MG63 (cell line): ENCODE measurements at regions not wholly inside any gene's neighbourhood (a gene's known extent, or its start where the extent isn't known, plus 50 kb on each side); places are given as distances from the start of the nearest gene placed in this dataset.
"Not testable (repeated sequence)": the region's sequence is repeated elsewhere in the genome, so short reads cannot be mapped to it uniquely, and the experiment has no call there.

Experiments
- DNase-seq: peaks from one replicate; pipeline ENCODE4 v3.0.0-alpha.2; 2020
- H3K27me3 ChIP-seq: fragments of 250-450 bp; sonication (Bioruptor Pico); 2 replicates; pipeline ENCODE4 v1.5.1; 2020; ENCODE audit warnings: mild to moderate bottlenecking, moderate library complexity
- H3K36me3 ChIP-seq: fragments of 250-450 bp; sonication (Bioruptor Pico); 2 replicates; pipeline ENCODE4 v1.5.1; 2020; ENCODE audit warnings: mild to moderate bottlenecking, moderate library complexity
- H3K4me3 ChIP-seq: fragments of 250-450 bp; sonication (Bioruptor Pico); 2 replicates; pipeline ENCODE4 v1.5.1; 2020; ENCODE audit warnings: mild to moderate bottlenecking, moderate library complexity
- H3K9me3 ChIP-seq: fragments of 250-450 bp; sonication (Bioruptor Pico); 2 replicates; pipeline ENCODE4 v1.5.1; 2020; ENCODE audit warnings: mild to moderate bottlenecking, moderate library complexity

- Histone ChIP-seq H3K9me3 (no peaks in the 10 kb centered on the region), H3K27me3 (no peaks in the 10 kb centered on the region), H3K4me3 (no peak overlapping the region), H3K36me3 (no peaks in the 10 kb centered on the region)
- no peak for DNase-seq
These were observed 68.7 kb downstream of the VSIG4 start for GRCh38 chrX:65971151-65971550.

DNA sequence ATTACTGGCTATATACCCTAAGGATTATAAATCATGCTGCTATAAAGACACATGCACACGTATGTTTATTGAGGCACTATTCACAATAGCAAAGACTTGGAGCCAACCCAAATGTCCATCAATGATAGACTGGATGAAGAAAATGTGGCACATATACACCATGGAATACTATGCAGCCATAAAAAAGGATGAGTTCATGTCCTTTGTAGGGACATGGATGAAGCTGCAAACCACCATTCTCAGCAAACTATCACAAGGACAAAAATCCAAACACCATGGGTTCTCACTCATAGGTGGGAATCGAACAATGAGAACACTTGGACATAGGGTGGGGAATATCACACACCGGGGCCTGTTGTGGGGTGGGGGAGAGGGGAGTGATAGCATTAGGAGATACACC is 72.7 kb downstream of the VSIG4 start:
- not testable (repeated sequence) for DNase-seq, H3K9me3 ChIP-seq, H3K27me3 ChIP-seq, H3K36me3 ChIP-seq, H3K4me3 ChIP-seq

DNA sequence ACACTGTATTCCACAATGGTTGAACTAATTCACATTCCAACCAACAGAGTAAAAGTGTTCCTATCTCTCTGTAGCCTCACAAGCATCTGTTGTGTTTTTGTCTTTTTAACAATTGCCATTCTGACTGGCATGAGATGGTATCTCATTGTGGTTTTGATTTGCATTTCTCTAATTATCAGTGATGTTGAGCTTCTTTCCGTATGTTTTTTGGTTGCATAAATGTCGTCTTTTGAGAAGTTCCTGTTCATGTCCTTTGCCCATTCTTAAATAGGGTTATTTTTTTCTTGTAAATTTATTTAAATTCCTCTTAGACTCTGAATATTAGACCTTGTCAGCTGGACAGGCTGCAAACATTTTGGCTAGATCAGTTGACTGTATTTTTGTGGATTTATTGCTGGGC is 78.2 kb downstream of the VSIG4 start:
- DNase-seq = no peak
- Histone ChIP-seq H3K27me3 (no peaks in the 10 kb centered on the region), H3K9me3 (no peaks in the 10 kb centered on the region), H3K4me3 (no peak overlapping the region), H3K36me3 (no peaks in the 10 kb centered on the region)

GRCh38 chrX:65948103-65948502 is 91.8 kb downstream of the VSIG4 start:
- H3K36me3 ChIP-seq = no peaks in the 10 kb centered on the region
- no peaks in the 10 kb centered on the region for H3K27me3 ChIP-seq
- DNase-seq = no peak
- no peak overlapping the region for H3K4me3 ChIP-seq
- no peaks in the 10 kb centered on the region for H3K9me3 ChIP-seq

DNA sequence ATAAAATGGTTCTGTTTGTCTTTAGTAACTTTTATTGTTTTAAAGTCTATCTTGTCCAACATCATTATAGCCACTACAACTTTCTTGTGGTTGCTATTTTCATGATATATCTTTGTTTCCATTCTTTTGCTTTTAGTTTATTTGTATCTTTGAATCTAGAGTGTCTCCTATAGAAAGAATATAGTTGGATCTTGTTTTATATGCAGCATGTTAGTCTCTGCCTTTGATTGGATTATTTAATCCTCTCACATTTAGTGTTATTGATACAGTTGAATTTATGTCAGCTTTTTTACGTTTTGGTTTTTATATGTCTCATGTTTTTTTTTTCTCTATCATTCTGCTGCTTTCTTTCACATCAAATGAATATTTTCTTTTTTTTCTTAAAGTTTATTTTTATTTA is 98.1 kb downstream of the VSIG4 start:
- H3K4me3 ChIP-seq = no peak overlapping the region
- H3K36me3 ChIP-seq = no peaks in the 10 kb centered on the region
- H3K27me3 ChIP-seq = no peaks in the 10 kb centered on the region
- DNase-seq = no peak
- H3K9me3 ChIP-seq = no peaks in the 10 kb centered on the region

GRCh38 chrX:65933085-65933589 is 106.7 kb downstream of the VSIG4 start:
- no peaks in the 10 kb centered on the region for H3K9me3 ChIP-seq
- no peak for DNase-seq
- H3K36me3 ChIP-seq = no peaks in the 10 kb centered on the region
- H3K4me3 ChIP-seq = no peak overlapping the region
- H3K27me3 ChIP-seq = no peaks in the 10 kb centered on the region

DNA sequence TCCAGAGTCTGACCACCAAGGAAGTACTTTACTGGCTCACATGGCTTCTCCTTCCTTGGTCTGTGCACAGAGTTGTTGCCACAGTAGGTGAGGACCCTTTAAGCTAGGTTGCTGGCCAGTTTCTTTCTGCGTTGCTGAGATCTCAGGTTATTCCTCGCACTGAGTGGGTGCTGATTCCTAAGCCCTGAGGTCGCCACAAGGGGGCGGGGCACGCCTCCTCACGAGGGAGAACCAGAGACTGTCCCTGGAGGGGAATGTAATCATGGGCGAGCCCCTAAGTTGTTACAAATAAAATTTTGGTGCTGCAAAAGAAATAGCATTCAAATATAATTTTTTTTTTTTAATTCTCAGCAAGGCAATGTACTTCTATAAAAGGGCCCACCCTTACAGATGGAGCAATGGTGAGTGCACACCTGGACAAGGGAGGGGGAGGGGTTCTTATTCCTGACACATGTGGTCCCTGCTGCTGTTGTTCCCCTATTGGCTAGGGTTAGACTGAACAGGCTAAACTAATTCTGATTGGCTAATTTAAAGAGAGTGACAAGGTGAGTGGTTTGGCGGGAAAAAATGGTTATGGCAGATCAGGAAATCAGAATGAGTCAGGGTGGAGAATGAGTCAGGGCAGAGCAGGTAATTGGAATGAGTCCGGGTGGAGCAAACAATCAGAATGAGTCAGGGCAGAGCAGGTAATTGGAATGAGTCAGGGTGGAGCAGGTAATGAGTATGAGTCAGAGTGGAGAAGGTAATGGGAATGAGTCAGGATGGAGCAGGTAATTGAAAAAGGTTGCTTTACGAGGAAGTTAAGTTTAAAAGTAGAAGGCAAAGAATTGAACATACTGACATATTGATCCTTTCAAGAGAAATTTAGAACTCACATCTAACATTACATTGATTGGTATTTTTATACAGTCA is 107.5 kb downstream of the VSIG4 start:
- no peak for DNase-seq
- no peaks in the 10 kb centered on the region for H3K27me3 ChIP-seq

DNA sequence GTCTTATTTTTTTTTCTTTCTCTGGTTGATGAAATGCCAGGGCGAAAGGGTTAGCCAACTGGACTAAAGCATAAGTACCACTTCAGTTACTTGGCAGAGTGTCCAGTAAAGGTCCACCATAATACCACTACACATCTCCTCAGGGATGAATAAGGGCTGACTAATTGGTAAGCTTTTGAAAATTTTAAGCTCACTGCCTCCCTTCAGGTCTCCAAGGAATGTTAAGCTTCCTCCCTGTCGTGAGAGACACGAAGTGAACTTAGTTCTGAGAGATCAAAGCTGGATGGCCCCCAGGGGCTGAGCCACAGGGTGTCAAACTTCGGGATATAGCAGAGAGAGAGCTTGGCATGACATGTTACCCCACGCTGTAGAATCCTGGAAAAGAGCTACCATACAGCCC is 111.4 kb downstream of the VSIG4 start:
- Histone ChIP-seq H3K4me3 (no peak overlapping the region), H3K36me3 (no peaks in the 10 kb centered on the region), H3K9me3 (no peaks in the 10 kb centered on the region), H3K27me3 (no peaks in the 10 kb centered on the region)
- DNase-seq = peak; percentile 5

More for the DNA sequence above, 107.5 kb downstream of the VSIG4 start:
- H3K4me3 ChIP-seq = no peak overlapping the region
- no peaks in the 10 kb centered on the region for H3K36me3 ChIP-seq
- H3K9me3 ChIP-seq = no peaks in the 10 kb centered on the region

DNA sequence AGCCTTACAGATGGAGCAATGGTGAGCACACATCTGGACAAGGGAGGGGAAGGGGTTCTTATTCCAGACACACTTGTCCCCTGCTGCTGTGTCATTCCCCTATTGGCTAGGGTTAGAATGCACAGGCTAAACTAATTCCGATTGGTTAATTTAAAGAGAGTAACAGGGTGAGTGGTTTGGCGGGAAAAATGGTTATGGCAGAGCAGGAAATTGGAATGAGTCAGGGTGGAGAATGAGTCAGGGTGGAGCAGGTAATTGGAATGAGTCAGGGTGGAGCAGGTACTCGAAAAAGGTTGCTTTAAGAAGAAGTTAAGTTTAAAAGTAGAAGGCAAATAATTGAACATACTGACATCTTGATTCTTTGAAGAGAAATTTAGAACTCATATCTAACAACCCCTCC is 112.5 kb downstream of the VSIG4 start:
- H3K4me3 ChIP-seq, DNase-seq, H3K9me3 ChIP-seq, H3K27me3 ChIP-seq, H3K36me3 ChIP-seq: not testable (repeated sequence)

DNA sequence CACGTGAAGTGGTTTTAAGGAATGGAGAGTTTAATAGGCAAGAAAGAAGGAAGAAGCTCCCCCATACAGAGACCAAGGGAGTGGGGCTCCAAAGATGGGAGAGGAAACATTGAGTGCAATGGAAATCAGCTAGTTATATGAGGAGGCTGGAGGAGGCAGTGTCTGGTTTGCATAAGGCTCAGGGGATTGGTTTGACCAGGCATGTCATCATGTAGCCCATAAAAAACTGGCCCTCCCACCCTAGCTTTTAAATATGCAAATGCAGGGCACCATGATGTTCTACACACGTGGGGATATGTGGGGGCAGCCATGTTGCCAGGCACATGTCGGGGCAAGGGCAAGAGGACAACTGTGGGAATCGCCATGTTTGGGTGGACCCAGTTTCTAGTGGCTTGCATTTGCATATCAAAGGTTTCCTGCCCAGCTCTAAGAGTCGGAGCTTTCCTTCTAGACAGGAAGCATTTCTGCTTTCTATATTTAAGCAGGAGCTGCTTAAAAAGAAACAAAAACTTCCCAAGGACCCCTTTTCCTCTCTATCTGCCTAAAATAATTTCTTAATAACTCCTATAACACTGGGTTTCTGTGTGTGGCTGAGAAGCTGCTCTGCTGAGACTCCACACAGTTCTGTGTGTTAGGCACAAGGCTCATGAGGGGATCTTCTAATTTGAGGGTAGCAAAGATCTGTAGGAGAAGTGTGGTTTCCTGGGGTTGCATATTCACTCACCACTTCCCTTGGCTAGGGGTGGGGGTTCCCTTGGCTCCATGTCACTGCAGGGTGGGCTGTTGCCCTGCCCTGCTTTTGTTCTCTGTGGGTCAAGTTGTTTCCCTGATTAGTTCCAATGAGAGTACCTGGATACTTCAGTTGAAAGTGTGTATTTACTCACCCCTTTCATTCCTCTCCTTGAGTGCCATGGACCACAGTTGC is 113.5 kb downstream of the VSIG4 start:
- Histone ChIP-seq H3K36me3 (no peaks in the 10 kb centered on the region), H3K9me3 (no peaks in the 10 kb centered on the region), H3K4me3 (no peak overlapping the region)

DNA sequence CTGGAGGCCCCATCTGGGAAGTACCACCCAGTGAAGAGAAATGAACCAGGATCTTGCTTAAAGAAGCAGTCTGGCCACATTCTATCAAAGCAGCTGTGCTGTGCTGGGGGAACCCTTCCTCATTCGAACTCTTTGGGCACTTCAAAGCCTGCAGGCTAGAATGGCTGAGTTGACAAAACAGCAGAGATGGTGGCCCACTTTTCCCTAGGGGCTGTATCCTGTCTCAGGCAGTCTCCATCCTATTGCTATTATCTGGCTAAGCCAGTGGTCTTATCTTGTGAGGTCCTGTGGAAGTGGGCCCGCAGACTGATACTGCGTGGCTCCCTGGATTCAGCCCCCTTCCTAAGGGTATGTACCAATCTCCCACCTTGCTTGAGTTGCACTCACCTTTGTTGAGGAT is 114.3 kb downstream of the VSIG4 start:
- Histone ChIP-seq H3K9me3 (no peaks in the 10 kb centered on the region), H3K4me3 (no peak overlapping the region), H3K36me3 (no peaks in the 10 kb centered on the region), H3K27me3 (no peaks in the 10 kb centered on the region)
- DNase-seq = no peak

More for the DNA sequence above, 113.5 kb downstream of the VSIG4 start:
- DNase-seq = no peak
- no peaks in the 10 kb centered on the region for H3K27me3 ChIP-seq

- H3K9me3 ChIP-seq = no peaks in the 10 kb centered on the region
- H3K36me3 ChIP-seq = no peaks in the 10 kb centered on the region
- no peak for DNase-seq
- no peak overlapping the region for H3K4me3 ChIP-seq
- no peaks in the 10 kb centered on the region for H3K27me3 ChIP-seq
These were observed 114.9 kb downstream of the VSIG4 start for GRCh38 chrX:65925005-65925404.

GRCh38 chrX:65921363-65921762 is 118.5 kb downstream of the VSIG4 start:
- Histone ChIP-seq H3K36me3 (no peaks in the 10 kb centered on the region), H3K9me3 (no peaks in the 10 kb centered on the region), H3K27me3 (no peaks in the 10 kb centered on the region), H3K4me3 (no peak overlapping the region)
- no peak for DNase-seq

DNA sequence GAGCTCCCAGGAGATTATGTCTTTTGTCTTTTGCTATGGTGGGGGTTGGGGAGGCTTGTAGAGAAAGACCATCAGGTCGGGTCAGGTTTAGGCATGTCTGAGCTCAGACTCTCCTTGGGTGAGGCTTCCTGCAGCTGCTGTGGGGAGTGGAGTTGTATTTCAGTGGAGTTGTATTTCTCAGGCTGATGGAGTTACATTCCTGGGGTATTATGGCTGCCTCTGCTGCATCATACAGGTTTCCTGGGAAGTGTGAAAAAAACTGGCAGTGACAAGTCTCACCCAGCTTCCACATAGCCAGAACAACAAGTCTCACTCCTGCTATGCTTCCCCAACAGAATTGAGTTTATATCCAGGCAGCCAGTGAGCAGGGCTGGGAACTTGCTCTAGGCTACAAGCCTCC is 119.3 kb downstream of the VSIG4 start:
- H3K4me3 ChIP-seq = no peak overlapping the region
- no peaks in the 10 kb centered on the region for H3K36me3 ChIP-seq
- no peaks in the 10 kb centered on the region for H3K27me3 ChIP-seq
- no peaks in the 10 kb centered on the region for H3K9me3 ChIP-seq
- no peak for DNase-seq

- Histone ChIP-seq H3K36me3 (no peaks in the 10 kb centered on the region), H3K9me3 (no peaks in the 10 kb centered on the region), H3K4me3 (no peak overlapping the region), H3K27me3 (no peaks in the 10 kb centered on the region)
- DNase-seq = no peak
These were observed 129.0 kb downstream of the VSIG4 start for GRCh38 chrX:65910899-65911298.

DNA sequence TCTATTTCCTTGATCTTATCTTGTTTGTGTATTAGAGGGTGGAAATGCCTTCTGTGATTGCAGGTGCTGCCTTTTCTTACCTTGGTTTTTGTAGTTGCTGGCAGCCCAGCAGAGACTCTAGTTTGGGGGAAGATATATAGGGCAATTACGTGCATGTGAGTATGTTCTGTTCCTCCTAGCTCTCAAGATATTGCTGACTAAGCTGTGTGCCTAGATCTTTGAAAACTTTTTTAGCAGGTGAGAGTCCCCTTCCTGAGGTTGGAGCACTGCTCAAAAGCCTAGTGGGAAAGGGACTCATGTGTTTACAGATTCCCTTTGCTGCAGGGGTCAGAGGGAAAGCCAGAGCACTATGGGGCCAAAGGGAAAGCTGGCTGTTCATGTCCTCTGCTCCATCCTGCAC is 136.1 kb downstream of the VSIG4 start:
- no peak overlapping the region for H3K4me3 ChIP-seq
- no peaks in the 10 kb centered on the region for H3K27me3 ChIP-seq
- H3K9me3 ChIP-seq = no peaks in the 10 kb centered on the region
- no peak for DNase-seq
- H3K36me3 ChIP-seq = no peaks in the 10 kb centered on the region

GRCh38 chrX:65902011-65902410 is 137.9 kb downstream of the VSIG4 start:
- no peaks in the 10 kb centered on the region for H3K36me3 ChIP-seq
- no peak overlapping the region for H3K4me3 ChIP-seq
- no peak for DNase-seq
- H3K27me3 ChIP-seq = no peaks in the 10 kb centered on the region
- H3K9me3 ChIP-seq = no peaks in the 10 kb centered on the region
